ENCODE measurements at regions not wholly inside any gene's neighbourhood (a gene's known extent, or its start where the extent isn't known, plus 50 kb on each side); places are given as distances from the start of the nearest gene placed in this dataset.
"Not testable (repeated sequence)": the region's sequence is repeated elsewhere in the genome, so short reads cannot be mapped to it uniquely, and the experiment has no call there.

DNA sequence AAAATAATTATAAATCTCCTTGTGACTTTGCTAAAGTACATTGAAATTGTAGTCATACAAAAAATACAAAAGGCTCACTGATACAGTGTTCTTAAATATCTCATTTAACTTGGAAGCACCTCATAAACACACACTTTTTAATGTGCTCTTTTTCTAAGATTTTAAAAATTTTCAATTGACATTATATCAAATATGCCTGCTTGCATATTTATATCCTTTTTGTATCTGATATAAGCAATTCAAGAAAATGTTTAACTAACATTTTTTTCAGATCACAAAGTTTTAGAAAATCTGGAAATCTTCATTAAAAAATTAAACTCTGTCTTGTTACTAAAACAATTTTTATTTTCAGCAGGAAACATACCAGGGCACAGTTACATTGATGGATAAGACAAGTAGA, 661.5 kb downstream of the REEP3 start:
- intact Hi-C loops (cut with micrococcal nuclease) = no loop called here
- H3K9me3 ChIP-seq (ENCODE audit: control insufficient read depth, insufficient read depth, low read length) = no peaks in the 10 kb centered on the region
- no peak overlapping the region for H3K4me3 Mint-ChIP-seq

DNA sequence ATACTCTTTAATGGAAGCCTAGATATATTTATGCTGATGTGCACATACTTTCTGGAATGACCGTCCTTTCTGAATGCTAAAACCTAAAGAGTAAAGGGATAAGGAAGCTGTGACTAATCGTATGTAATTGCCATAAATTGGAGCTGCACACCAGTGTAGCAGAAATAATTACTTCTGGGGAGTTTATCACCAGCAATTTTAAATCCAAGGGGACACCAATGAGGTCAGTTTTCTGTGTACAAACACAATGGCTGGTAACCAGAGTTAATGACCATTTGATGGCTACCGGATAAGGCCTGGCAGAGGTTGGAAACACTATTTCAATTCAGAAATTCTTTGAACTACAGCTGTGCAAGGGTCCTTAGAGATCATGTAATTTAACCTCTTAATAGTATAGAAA, 670.1 kb downstream of the REEP3 start:
- Mint-ChIP-seq H3K4me3 (no peak overlapping the region), H3K4me1 (no peaks in the 10 kb centered on the region), H3K36me3 (no peaks in the 10 kb centered on the region), H3K9me3 (peaks cover 0 to 2% of the 10 kb centered on the region in 2 donors), H3K27me3 (ENCODE audit: low read depth in 2 of 2) (no peaks in the 10 kb centered on the region), H3K27ac (no peak overlapping the region)
- intact Hi-C loops (cut with micrococcal nuclease) = no loop called here
- 82% methylated on average over 3 of the region's 3 CpGs for WGBS (ENCODE audit: insufficient coverage)
- TF ChIP-seq, protein P1, sequence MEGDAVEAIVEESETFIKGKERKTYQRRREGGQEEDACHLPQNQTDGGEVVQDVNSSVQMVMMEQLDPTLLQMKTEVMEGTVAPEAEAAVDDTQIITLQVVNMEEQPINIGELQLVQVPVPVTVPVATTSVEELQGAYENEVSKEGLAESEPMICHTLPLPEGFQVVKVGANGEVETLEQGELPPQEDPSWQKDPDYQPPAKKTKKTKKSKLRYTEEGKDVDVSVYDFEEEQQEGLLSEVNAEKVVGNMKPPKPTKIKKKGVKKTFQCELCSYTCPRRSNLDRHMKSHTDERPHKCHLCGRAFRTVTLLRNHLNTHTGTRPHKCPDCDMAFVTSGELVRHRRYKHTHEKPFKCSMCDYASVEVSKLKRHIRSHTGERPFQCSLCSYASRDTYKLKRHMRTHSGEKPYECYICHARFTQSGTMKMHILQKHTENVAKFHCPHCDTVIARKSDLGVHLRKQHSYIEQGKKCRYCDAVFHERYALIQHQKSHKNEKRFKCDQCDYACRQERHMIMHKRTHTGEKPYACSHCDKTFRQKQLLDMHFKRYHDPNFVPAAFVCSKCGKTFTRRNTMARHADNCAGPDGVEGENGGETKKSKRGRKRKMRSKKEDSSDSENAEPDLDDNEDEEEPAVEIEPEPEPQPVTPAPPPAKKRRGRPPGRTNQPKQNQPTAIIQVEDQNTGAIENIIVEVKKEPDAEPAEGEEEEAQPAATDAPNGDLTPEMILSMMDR (IDR thresholded peaks at IDR 0.05) = no peak
- H3K27me3 ChIP-seq (ENCODE audit: control insufficient read depth, insufficient read depth, low read length) = no peaks in the 10 kb centered on the region
- H3K9me3 ChIP-seq (ENCODE audit: control insufficient read depth, insufficient read depth, low read length) = no peaks in the 10 kb centered on the region
- no peak for DNase-seq
- no peak overlapping the region for H3K27ac ChIP-seq (ENCODE audit: low read length)
- no peaks in the 10 kb centered on the region for H3K36me3 ChIP-seq (ENCODE audit: control insufficient read depth, insufficient read depth, low read length)
- no peaks in the 10 kb centered on the region for H3K4me1 ChIP-seq (ENCODE audit: control insufficient read depth, insufficient read depth, low read length)
- no peak overlapping the region for H3K4me3 ChIP-seq (ENCODE audit: low read length)
- no peak for ATAC-seq

More for the DNA sequence above, 661.5 kb downstream of the REEP3 start:
- no peaks in the 10 kb centered on the region for H3K27me3 ChIP-seq (ENCODE audit: control insufficient read depth, insufficient read depth, low read length)
- TF ChIP-seq, protein P1 (IDR thresholded peaks at IDR 0.05) = no peak
- no peak for ATAC-seq
- no peak for DNase-seq
- no peak overlapping the region for H3K4me3 ChIP-seq (ENCODE audit: low read length)
- no peaks in the 10 kb centered on the region for H3K36me3 ChIP-seq (ENCODE audit: control insufficient read depth, insufficient read depth, low read length)
- Mint-ChIP-seq H3K36me3 (no peaks in the 10 kb centered on the region), H3K9me3 (peaks cover 2 to 4% of the 10 kb centered on the region in 2 donors), H3K27ac (no peak overlapping the region), H3K4me1 (no peaks in the 10 kb centered on the region), H3K27me3 (ENCODE audit: low read depth in 2 of 2) (no peaks in the 10 kb centered on the region)
- no peaks in the 10 kb centered on the region for H3K4me1 ChIP-seq (ENCODE audit: control insufficient read depth, insufficient read depth, low read length)
- H3K27ac ChIP-seq (ENCODE audit: low read length) = no peak overlapping the region

DNA sequence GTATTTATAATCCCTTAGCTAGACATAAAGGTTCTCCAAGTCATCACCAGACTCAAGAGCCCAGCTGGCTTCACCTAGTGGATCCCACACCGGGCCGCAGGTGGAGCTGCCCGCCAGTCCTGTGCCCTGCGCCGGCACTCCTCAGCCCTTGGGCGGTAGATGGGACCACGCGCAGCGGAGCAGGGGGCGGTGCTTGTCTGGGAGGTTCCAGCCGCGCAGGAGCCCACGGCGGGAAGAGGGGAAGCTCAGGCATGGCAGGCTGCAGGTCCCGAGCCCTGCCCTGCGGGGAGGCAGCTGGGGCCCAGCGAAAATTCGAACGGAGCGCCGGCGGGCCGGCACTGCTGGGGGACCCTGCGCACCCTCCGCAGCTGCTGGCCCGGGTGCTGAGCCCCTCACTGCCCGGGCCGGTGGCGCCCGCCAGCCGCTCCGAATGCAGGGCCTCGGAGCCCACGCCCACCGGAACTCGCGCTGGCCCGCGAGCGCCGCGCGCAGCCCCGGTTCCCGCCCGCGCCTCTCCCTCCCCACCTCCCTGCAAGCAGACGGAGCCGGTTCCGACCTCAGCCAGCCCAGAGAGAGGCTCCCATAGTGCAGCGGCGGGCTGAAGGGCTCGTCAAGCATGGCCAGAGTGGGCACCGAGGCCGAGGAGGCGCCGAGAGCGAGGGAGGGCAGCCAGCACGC, 675.6 kb downstream of the REEP3 start:
- WGBS (ENCODE audit: insufficient coverage) = 96% methylated on average over 59 of the region's 59 CpGs
- no peaks in the 10 kb centered on the region for H3K27me3 Mint-ChIP-seq (ENCODE audit: low read depth in 2 of 2)
- H3K4me1 ChIP-seq (ENCODE audit: control insufficient read depth, insufficient read depth, low read length) = no peaks in the 10 kb centered on the region
- no peaks in the 10 kb centered on the region for H3K27me3 ChIP-seq (ENCODE audit: control insufficient read depth, insufficient read depth, low read length)
- no peaks in the 10 kb centered on the region for H3K36me3 ChIP-seq (ENCODE audit: control insufficient read depth, insufficient read depth, low read length)
- H3K27ac ChIP-seq (ENCODE audit: low read length) = no peak overlapping the region
- DNase-seq = no peak
- H3K36me3 Mint-ChIP-seq = no peaks in the 10 kb centered on the region
- H3K4me3 Mint-ChIP-seq = no peak overlapping the region
- H3K27ac Mint-ChIP-seq = no peak overlapping the region
- no peak overlapping the region for H3K4me3 ChIP-seq (ENCODE audit: low read length)
- no peaks in the 10 kb centered on the region for H3K4me1 Mint-ChIP-seq
- peaks cover 4 to 5% of the 10 kb centered on the region in 2 donors for H3K9me3 Mint-ChIP-seq
- TF ChIP-seq, protein P1 (IDR thresholded peaks at IDR 0.05) = no peak
- intact Hi-C loops (cut with micrococcal nuclease) = no loop called here
- ATAC-seq = no peak
- no peaks in the 10 kb centered on the region for H3K9me3 ChIP-seq (ENCODE audit: control insufficient read depth, insufficient read depth, low read length)

DNA sequence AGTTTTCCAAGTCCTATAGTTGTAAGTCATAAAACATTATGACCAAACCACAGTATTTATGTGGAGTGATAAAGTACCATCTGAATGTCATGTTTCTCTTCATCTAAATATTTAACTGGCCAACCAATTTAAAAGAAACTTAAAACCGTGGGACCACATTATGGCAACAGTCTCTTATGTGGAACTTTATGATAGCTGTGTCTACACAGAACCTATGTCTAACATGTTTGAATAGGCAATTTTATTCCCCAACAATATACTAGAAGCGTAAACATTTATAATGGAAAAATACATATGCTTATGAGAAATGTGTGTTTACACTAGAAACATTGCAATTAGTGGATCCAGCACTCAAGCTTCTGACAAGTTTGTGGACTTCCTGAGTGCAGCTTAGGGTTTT, 680.7 kb downstream of the REEP3 start:
- DNase-seq (no peak), ATAC-seq (no peak)
- H3K36me3 Mint-ChIP-seq = no peaks in the 10 kb centered on the region
- TF ChIP-seq, protein P1 (IDR thresholded peaks at IDR 0.05) = no peak
- Histone ChIP-seq H3K36me3 (ENCODE audit: control insufficient read depth, insufficient read depth, low read length) (no peaks in the 10 kb centered on the region), H3K4me3 (ENCODE audit: low read length) (no peak overlapping the region), H3K27ac (ENCODE audit: low read length) (no peak overlapping the region), H3K27me3 (ENCODE audit: control insufficient read depth, insufficient read depth, low read length) (no peaks in the 10 kb centered on the region), H3K4me1 (ENCODE audit: control insufficient read depth, insufficient read depth, low read length) (no peaks in the 10 kb centered on the region), H3K9me3 (ENCODE audit: control insufficient read depth, insufficient read depth, low read length) (no peaks in the 10 kb centered on the region)
- no peak overlapping the region for H3K27ac Mint-ChIP-seq
- 63% methylated on average over 1 of the region's 2 CpGs for WGBS (ENCODE audit: insufficient coverage)
- intact Hi-C loops (cut with micrococcal nuclease) = no loop called here
- no peak overlapping the region for H3K4me3 Mint-ChIP-seq
- no peaks in the 10 kb centered on the region for H3K27me3 Mint-ChIP-seq (ENCODE audit: low read depth in 2 of 2)
- H3K9me3 Mint-ChIP-seq = peaks cover 11 to 16% of the 10 kb centered on the region in 2 donors
- H3K4me1 Mint-ChIP-seq = no peaks in the 10 kb centered on the region

DNA sequence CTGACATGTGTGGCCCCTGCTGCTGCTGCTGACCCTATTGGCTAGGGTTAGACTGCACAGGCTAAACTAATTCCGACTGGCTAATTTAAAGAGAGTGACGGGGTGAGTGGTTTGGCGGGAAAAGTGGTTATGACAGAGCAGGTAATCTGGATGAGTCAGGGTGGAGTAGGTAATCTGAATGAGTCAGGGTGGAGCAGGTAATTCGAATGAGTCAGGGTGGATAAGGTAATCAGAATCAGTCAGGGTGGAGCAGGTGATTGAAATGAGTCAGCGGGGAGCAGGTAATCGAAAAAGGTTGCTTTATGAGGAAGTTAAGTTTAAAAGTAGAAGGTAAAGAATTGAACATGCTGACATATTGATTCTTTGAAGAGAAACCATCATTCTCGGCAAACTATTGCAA, 683.3 kb downstream of the REEP3 start:
- H3K4me3 ChIP-seq (ENCODE audit: low read length); H3K27ac Mint-ChIP-seq; H3K9me3 ChIP-seq (ENCODE audit: control insufficient read depth, insufficient read depth, low read length); H3K36me3 Mint-ChIP-seq; intact Hi-C loops (cut with micrococcal nuclease); H3K4me1 ChIP-seq (ENCODE audit: control insufficient read depth, insufficient read depth, low read length); H3K27me3 Mint-ChIP-seq (ENCODE audit: low read depth in 2 of 2); H3K4me3 Mint-ChIP-seq; H3K4me1 Mint-ChIP-seq; DNase-seq; H3K36me3 ChIP-seq (ENCODE audit: control insufficient read depth, insufficient read depth, low read length); H3K27ac ChIP-seq (ENCODE audit: low read length); ATAC-seq; H3K27me3 ChIP-seq (ENCODE audit: control insufficient read depth, insufficient read depth, low read length): not testable (repeated sequence)
- peaks cover 11 to 16% of the 10 kb centered on the region in 2 donors for H3K9me3 Mint-ChIP-seq
- 86% methylated on average over 7 of the region's 7 CpGs for WGBS (ENCODE audit: insufficient coverage)

All from natural killer cell (primary cell).